ENCODE measurements at regions not wholly inside any gene's neighbourhood (a gene's known extent, or its start where the extent isn't known, plus 50 kb on each side); places are given as distances from the start of the nearest gene placed in this dataset.
"Not testable (repeated sequence)": the region's sequence is repeated elsewhere in the genome, so short reads cannot be mapped to it uniquely, and the experiment has no call there.

- no peak overlapping the region for H3K4me3 ChIP-seq (ENCODE audit: low read length in 2 of 2)
- no peak for DNase-seq
- Mint-ChIP-seq H3K4me1 (no peaks in the 10 kb centered on the region), H3K4me3 (no peak overlapping the region), H3K27ac (no peak overlapping the region), H3K27me3 (peaks cover 0 to 1% of the 10 kb centered on the region in 2 donors), H3K9me3 (peaks cover 0 to 3% (median under 1%) of the 10 kb centered on the region in 8 donors), H3K36me3 (no peaks in the 10 kb centered on the region)
- H3K36me3 ChIP-seq (ENCODE audit: insufficient read depth, low read length), result no peaks in the 10 kb centered on the region
- POLR2A ChIA-PET (ENCODE audit: partially characterized antibody), result no interaction called here
- CTCF ChIA-PET (ENCODE audit: partially characterized antibody), result no interaction called here
- no peaks in the 10 kb centered on the region for H3K4me1 ChIP-seq (ENCODE audit: insufficient read depth, low read length)
- no peak overlapping the region for H3K27ac ChIP-seq (ENCODE audit: low read depth, low read length)
- no peaks in the 10 kb centered on the region for H3K27me3 ChIP-seq (ENCODE audit: insufficient read depth, low read length)
- no peaks in the 10 kb centered on the region for H3K9me3 ChIP-seq (ENCODE audit: control insufficient read depth in 1 of 2, low read length in 2 of 2)
- intact Hi-C loops (cut with micrococcal nuclease), result no loop called here
Observed at GRCh38 chr5:67858471-67859031, 357.0 kb upstream of the PIK3R1 start.

- no peak for DNase-seq
- no peaks in the 10 kb centered on the region for H3K36me3 Mint-ChIP-seq
- ChIA-PET POLR2A (ENCODE audit: partially characterized antibody) (no interaction called here), CTCF (ENCODE audit: partially characterized antibody) (interaction anchor here (0.5 kb wide), 1 partner anchor 600 kb away, joined by 3 read pairs; no protein-coding TSS in a partner anchor)
- H3K4me3 ChIP-seq (ENCODE audit: low read length in 2 of 2), result no peak overlapping the region
- intact Hi-C loops (cut with micrococcal nuclease), result no loop called here
- H3K27me3 ChIP-seq (ENCODE audit: insufficient read depth, low read length), result no peaks in the 10 kb centered on the region
- H3K4me1 Mint-ChIP-seq, result no peaks in the 10 kb centered on the region
- H3K4me1 ChIP-seq (ENCODE audit: insufficient read depth, low read length), result no peaks in the 10 kb centered on the region
- peaks cover 0 to 1% of the 10 kb centered on the region in 2 donors for H3K27me3 Mint-ChIP-seq
- no peaks in the 10 kb centered on the region for H3K36me3 ChIP-seq (ENCODE audit: insufficient read depth, low read length)
- H3K9me3 ChIP-seq (ENCODE audit: control insufficient read depth in 1 of 2, low read length in 2 of 2), result no peaks in the 10 kb centered on the region
- H3K9me3 Mint-ChIP-seq, result peaks cover 0 to 4% (median 0%) of the 10 kb centered on the region in 8 donors
- no peak overlapping the region for H3K27ac Mint-ChIP-seq
- H3K27ac ChIP-seq (ENCODE audit: low read depth, low read length), result no peak overlapping the region
- H3K4me3 Mint-ChIP-seq, result no peak overlapping the region
Observed at GRCh38 chr5:67857502-67857901, 358.1 kb upstream of the PIK3R1 start.

- Mint-ChIP-seq H3K27me3 (no peaks in the 10 kb centered on the region), H3K9me3 (peaks cover 0 to 4% (median 0%) of the 10 kb centered on the region in 8 donors), H3K36me3 (no peaks in the 10 kb centered on the region), H3K27ac (no peak overlapping the region), H3K4me1 (no peaks in the 10 kb centered on the region), H3K4me3 (no peak overlapping the region)
- no peak overlapping the region for H3K27ac ChIP-seq (ENCODE audit: low read depth, low read length)
- ChIA-PET POLR2A (ENCODE audit: partially characterized antibody) (no interaction called here), CTCF (ENCODE audit: partially characterized antibody) (no interaction called here)
- DNase-seq, result no peak
- H3K36me3 ChIP-seq (ENCODE audit: insufficient read depth, low read length), result no peaks in the 10 kb centered on the region
- no peak overlapping the region for H3K4me3 ChIP-seq (ENCODE audit: low read length in 2 of 2)
- no peaks in the 10 kb centered on the region for H3K4me1 ChIP-seq (ENCODE audit: insufficient read depth, low read length)
- H3K9me3 ChIP-seq (ENCODE audit: control insufficient read depth in 1 of 2, low read length in 2 of 2), result no peaks in the 10 kb centered on the region
- intact Hi-C loops (cut with micrococcal nuclease), result no loop called here
- H3K27me3 ChIP-seq (ENCODE audit: insufficient read depth, low read length), result no peaks in the 10 kb centered on the region
Observed at GRCh38 chr5:67855523-67855922, 360.0 kb upstream of the PIK3R1 start.

GRCh38 chr5:67850906-67851305, 364.6 kb upstream of the PIK3R1 start:
- H3K27ac ChIP-seq (ENCODE audit: low read depth, low read length); H3K4me3 Mint-ChIP-seq; CTCF ChIA-PET (ENCODE audit: partially characterized antibody); H3K4me1 Mint-ChIP-seq; POLR2A ChIA-PET (ENCODE audit: partially characterized antibody); H3K9me3 ChIP-seq (ENCODE audit: control insufficient read depth in 1 of 2, low read length in 2 of 2); H3K27me3 ChIP-seq (ENCODE audit: insufficient read depth, low read length); H3K4me3 ChIP-seq (ENCODE audit: low read length in 2 of 2); H3K27ac Mint-ChIP-seq; DNase-seq; intact Hi-C loops (cut with micrococcal nuclease); H3K36me3 ChIP-seq (ENCODE audit: insufficient read depth, low read length); H3K27me3 Mint-ChIP-seq; H3K4me1 ChIP-seq (ENCODE audit: insufficient read depth, low read length); H3K9me3 Mint-ChIP-seq; H3K36me3 Mint-ChIP-seq: not testable (repeated sequence)

- Mint-ChIP-seq H3K36me3 (no peaks in the 10 kb centered on the region), H3K27ac (no peak overlapping the region), H3K27me3 (peaks cover 18 to 20% of the 10 kb centered on the region in 2 donors), H3K4me1 (no peaks in the 10 kb centered on the region), H3K9me3 (peaks cover 0 to 2% (median 0%) of the 10 kb centered on the region in 8 donors), H3K4me3 (no peak overlapping the region)
- no peaks in the 10 kb centered on the region for H3K27me3 ChIP-seq (ENCODE audit: insufficient read depth, low read length)
- CTCF ChIA-PET (ENCODE audit: partially characterized antibody), result no interaction called here
- H3K9me3 ChIP-seq (ENCODE audit: control insufficient read depth in 1 of 2, low read length in 2 of 2), result no peaks in the 10 kb centered on the region
- H3K4me3 ChIP-seq (ENCODE audit: low read length in 2 of 2), result no peak overlapping the region
- H3K27ac ChIP-seq (ENCODE audit: low read depth, low read length), result no peak overlapping the region
- POLR2A ChIA-PET (ENCODE audit: partially characterized antibody), result no interaction called here
- intact Hi-C loops (cut with micrococcal nuclease), result no loop called here
- H3K36me3 ChIP-seq (ENCODE audit: insufficient read depth, low read length), result no peaks in the 10 kb centered on the region
- H3K4me1 ChIP-seq (ENCODE audit: insufficient read depth, low read length), result no peaks in the 10 kb centered on the region
- no peak for DNase-seq
Observed at GRCh38 chr5:67844924-67845323, 370.6 kb upstream of the PIK3R1 start.

- no peaks in the 10 kb centered on the region for H3K27me3 ChIP-seq (ENCODE audit: insufficient read depth, low read length)
- no peaks in the 10 kb centered on the region for H3K36me3 Mint-ChIP-seq
- no peak overlapping the region for H3K4me3 ChIP-seq (ENCODE audit: low read length in 2 of 2)
- ChIA-PET POLR2A (ENCODE audit: partially characterized antibody) (no interaction called here), CTCF (ENCODE audit: partially characterized antibody) (interaction anchor here (0.6 kb wide), 1 partner anchor 138 kb away, joined by 3 read pairs; no protein-coding TSS in a partner anchor)
- H3K4me3 Mint-ChIP-seq, result no peak overlapping the region
- DNase-seq, result no peak
- intact Hi-C loops (cut with micrococcal nuclease), result no loop called here
- no peaks in the 10 kb centered on the region for H3K4me1 ChIP-seq (ENCODE audit: insufficient read depth, low read length)
- no peaks in the 10 kb centered on the region for H3K9me3 ChIP-seq (ENCODE audit: control insufficient read depth in 1 of 2, low read length in 2 of 2)
- H3K27me3 Mint-ChIP-seq, result peaks cover 18 to 20% of the 10 kb centered on the region in 2 donors
- H3K4me1 Mint-ChIP-seq, result peaks cover 0 to 1% (median 0%) of the 10 kb centered on the region in 4 donors
- no peak overlapping the region for H3K27ac Mint-ChIP-seq
- no peaks in the 10 kb centered on the region for H3K36me3 ChIP-seq (ENCODE audit: insufficient read depth, low read length)
- peaks cover 0 to 3% (median 0%) of the 10 kb centered on the region in 8 donors for H3K9me3 Mint-ChIP-seq
- H3K27ac ChIP-seq (ENCODE audit: low read depth, low read length), result no peak overlapping the region
Observed at GRCh38 chr5:67842806-67843205, 372.8 kb upstream of the PIK3R1 start.

- H3K36me3 ChIP-seq (ENCODE audit: insufficient read depth, low read length); H3K27ac ChIP-seq (ENCODE audit: low read depth, low read length); H3K4me1 Mint-ChIP-seq; intact Hi-C loops (cut with micrococcal nuclease); DNase-seq; POLR2A ChIA-PET (ENCODE audit: partially characterized antibody); H3K4me3 ChIP-seq (ENCODE audit: low read length in 2 of 2); H3K4me3 Mint-ChIP-seq; H3K36me3 Mint-ChIP-seq; H3K9me3 ChIP-seq (ENCODE audit: control insufficient read depth in 1 of 2, low read length in 2 of 2); H3K4me1 ChIP-seq (ENCODE audit: insufficient read depth, low read length); H3K9me3 Mint-ChIP-seq; CTCF ChIA-PET (ENCODE audit: partially characterized antibody); H3K27ac Mint-ChIP-seq; H3K27me3 Mint-ChIP-seq; H3K27me3 ChIP-seq (ENCODE audit: insufficient read depth, low read length): not testable (repeated sequence)
Observed at GRCh38 chr5:67837225-67837624, 378.3 kb upstream of the PIK3R1 start.

GRCh38 chr5:67836496-67836895, 379.1 kb upstream of the PIK3R1 start:
- intact Hi-C loops (cut with micrococcal nuclease); POLR2A ChIA-PET (ENCODE audit: partially characterized antibody); H3K4me3 Mint-ChIP-seq; H3K27ac Mint-ChIP-seq; H3K4me1 Mint-ChIP-seq; H3K27me3 Mint-ChIP-seq; H3K27me3 ChIP-seq (ENCODE audit: insufficient read depth, low read length); H3K36me3 Mint-ChIP-seq; H3K4me3 ChIP-seq (ENCODE audit: low read length in 2 of 2); DNase-seq; H3K4me1 ChIP-seq (ENCODE audit: insufficient read depth, low read length); H3K36me3 ChIP-seq (ENCODE audit: insufficient read depth, low read length); H3K27ac ChIP-seq (ENCODE audit: low read depth, low read length); CTCF ChIA-PET (ENCODE audit: partially characterized antibody); H3K9me3 Mint-ChIP-seq; H3K9me3 ChIP-seq (ENCODE audit: control insufficient read depth in 1 of 2, low read length in 2 of 2): not testable (repeated sequence)
